HepG2 (cell line): ENCODE measurements at regions not wholly inside any gene's neighbourhood (a gene's known extent, or its start where the extent isn't known, plus 50 kb on each side); places are given as distances from the start of the nearest gene placed in this dataset.
"Not testable (repeated sequence)": the region's sequence is repeated elsewhere in the genome, so short reads cannot be mapped to it uniquely, and the experiment has no call there.

Source experiments
- ATAC-seq: fragments of 200-7000 bp; cut with Tn5 transposase; 3 replicates; pipeline ENCODE4 v1.9.1; 2020; ENCODE audit warnings: mild to moderate bottlenecking, moderate library complexity
- BruUV-seq: library from RNA; stranded (reverse); fragments of 400-500 nt; replicated peaks from 2 replicates; lab custom pipeline; 2021; lab: Mats Ljungman, UMichigan
- CTCF ChIA-PET: fragments of 300-600 bp; formaldehyde crosslinking; extraction: SDS; loops from one replicate; lab custom pipeline; 2021; ENCODE audit warnings: low total read pairs, inconsistent platforms, low intra/inter-chr PET ratio; lab: Yijun Ruan, JAX
- POLR2A ChIA-PET: fragments of 350-600 bp; sonication (Branson Sonifier 250); formaldehyde crosslinking; loops from one replicate; lab custom pipeline; 2020; ENCODE audit warnings: antibody characterized with exemption, inconsistent platforms; lab: Yijun Ruan, JAX
- DNase-seq: peaks from one replicate; pipeline ENCODE4 v3.0.0-alpha.2; 2015; ENCODE audit warnings: low spot score
- FAIRE-seq: peaks from 3 replicates; lab custom pipeline; 2011; peaks lifted over from hg19 to GRCh38; lab: Jason Lieb, UNC
- H2AFZ ChIP-seq: one replicate; pipeline ENCODE4 v1.6.1; 2011; ENCODE audit warnings: low read length, inconsistent platforms
- H3K27ac ChIP-seq: fragments of 300-600 bp; 3 replicates; pipeline ENCODE4 v1.8.0; 2011; ENCODE audit warnings: mixed run types, mild to moderate bottlenecking, mixed read lengths, low read length, inconsistent platforms; ENCODE audit not compliant: insufficient read depth; ENCODE audit errors: extremely low read length
- H3K27me3 ChIP-seq, 2 experiments: fragments of 200-600 bp in 1 of 2; 2 replicates in 1 of 2; 3 replicates in 1 of 2; pipeline versions ENCODE4 v1.6.0 to v1.8.0; 2011; ENCODE audit warnings: low read length in 2 of 2, mild to moderate bottlenecking in 2 of 2, moderate library complexity in 2 of 2, inconsistent platforms in 1 of 2; ENCODE audit not compliant: insufficient read depth in 2 of 2, control insufficient read depth in 1 of 2
- H3K36me3 ChIP-seq, 2 experiments: fragments of 200-600 bp in 1 of 2; replicated peaks in 1 of 2; 2 replicates in 1 of 2; 3 replicates in 1 of 2; pipeline versions ENCODE4 v1.5.1 to v1.8.0; 2011; ENCODE audit warnings: low read length in 2 of 2, inconsistent platforms in 1 of 2; ENCODE audit not compliant: insufficient read depth in 2 of 2, control insufficient read depth in 1 of 2
- H3K4me1 ChIP-seq: 2 replicates; pipeline ENCODE4 v1.5.1; 2012; ENCODE audit warnings: low read length, inconsistent platforms; ENCODE audit not compliant: insufficient read depth
- H3K4me2 ChIP-seq: 2 replicates; pipeline ENCODE4 v1.6.0; 2011; ENCODE audit warnings: low read depth, low read length, inconsistent platforms
- H3K4me3 ChIP-seq, 3 experiments: fragments of 200-600 bp in 1 of 3; sonication (generic), shearing (Covaris generic) in 1 of 3; replicated peaks in 1 of 3; 2 replicates each; pipeline ENCODE4 v1.5.1; 2011 to 2016; ENCODE audit warnings: low read length in 3 of 3, inconsistent platforms in 2 of 3, low read depth in 2 of 3, mild to moderate bottlenecking in 2 of 3, control low read depth in 1 of 3, mixed read lengths in 1 of 3; ENCODE audit not compliant: insufficient read depth in 1 of 3
- H3K79me2 ChIP-seq: one replicate; pipeline ENCODE4 v1.6.1; 2011; ENCODE audit warnings: low read length, inconsistent platforms; ENCODE audit not compliant: insufficient read depth
- H3K9ac ChIP-seq: 2 replicates; pipeline ENCODE4 v1.6.0; 2011; ENCODE audit warnings: mild to moderate bottlenecking, low read depth, low read length, inconsistent platforms; ENCODE audit not compliant: insufficient read depth
- H3K9me3 ChIP-seq: 2 replicates; pipeline ENCODE4 v1.5.1; 2012; ENCODE audit warnings: mild to moderate bottlenecking, low read length
- H4K20me1 ChIP-seq: 2 replicates; pipeline ENCODE4 v1.6.0; 2011; ENCODE audit warnings: inconsistent platforms, mild to moderate bottlenecking, low read length, moderate library complexity; ENCODE audit not compliant: insufficient read depth
- AFF4 ChIP-seq: sonication (generic); formaldehyde crosslinking; IDR thresholded peaks from 2 replicates; pipeline ENCODE4 v1.4.0; 2020; ENCODE audit warnings: missing genetic modification reagents
- DMTF1 ChIP-seq: sonication (generic); formaldehyde crosslinking; IDR thresholded peaks from 2 replicates; pipeline ENCODE4 v1.4.0; 2020; ENCODE audit warnings: mild to moderate bottlenecking, missing genetic modification reagents
- DR1 ChIP-seq: sonication (generic); formaldehyde crosslinking; IDR thresholded peaks from 2 replicates; pipeline ENCODE4 v1.8.0; 2021; ENCODE audit warnings: mild to moderate bottlenecking, missing genetic modification reagents, inconsistent platforms
- ETV5 ChIP-seq: IDR thresholded peaks from 2 replicates; pipeline ENCODE4 v1.6.1; 2018; ENCODE audit warnings: missing biosample characterization, missing genetic modification reagents, inconsistent platforms, borderline replicate concordance
- GPBP1L1 ChIP-seq: sonication (generic); formaldehyde crosslinking; IDR thresholded peaks from 2 replicates; pipeline ENCODE4 v1.5.0; 2020; ENCODE audit warnings: mild to moderate bottlenecking, missing genetic modification reagents
- YEATS4 ChIP-seq: sonication (generic); formaldehyde crosslinking; IDR thresholded peaks from 2 replicates; pipeline ENCODE4 v1.4.0; 2020; ENCODE audit warnings: missing genetic modification reagents, borderline replicate concordance
- ZNF850 ChIP-seq: sonication (generic); formaldehyde crosslinking; conservative IDR thresholded peaks from 2 replicates; pipeline ENCODE4 v1.9.0; 2021; ENCODE audit warnings: mild to moderate bottlenecking, missing genetic modification reagents
- WGBS: methylation state at CpG from one replicate; pipeline ENCODE4 v1.1.6; 2017; ENCODE audit warnings: low lambda C conversion rate; 5-methylcytosine and 5-hydroxymethylcytosine counted together
- in situ Hi-C: cut with HindIII; loops from 2 replicates; pipeline ENCODE4 v1.10.0; 2017; ENCODE audit warnings: low pct_unique_long_range_greater_than_20kb; ENCODE audit not compliant: extremely low pct_ligation_motif_present
- intact Hi-C: fragments of 100-400 bp; cut with micrococcal nuclease; formaldehyde crosslinking; loops from one replicate; pipeline ENCODE4 v1.10.0; 2022; ENCODE audit not compliant: unreplicated experiment

GRCh38 chr1:102790997-102791396 is 317.3 kb downstream of the COL11A1 start (continued):
- no peak for TF ChIP-seq DMTF1 (CRISPR knock-in tag)
- no peak for TF ChIP-seq AFF4 (CRISPR knock-in tag)
- no peak for TF ChIP-seq DR1 (CRISPR knock-in tag)
- TF ChIP-seq GPBP1L1 (CRISPR knock-in tag) = no peak
- TF ChIP-seq ZNF850 (CRISPR knock-in tag) = no peak
- TF ChIP-seq YEATS4 = no peak
- TF ChIP-seq ETV5 (CRISPR knock-in tag) = no peak

GRCh38 chr1:102789951-102790350 is 318.4 kb downstream of the COL11A1 start:
- H3K36me3 ChIP-seq, H2AFZ ChIP-seq, H3K9ac ChIP-seq, BruUV-seq, CTCF ChIA-PET, FAIRE-seq, H3K4me1 ChIP-seq, DNase-seq, H3K79me2 ChIP-seq, H3K27ac ChIP-seq, in situ Hi-C loops, H3K4me3 ChIP-seq, H4K20me1 ChIP-seq, intact Hi-C loops, H3K4me2 ChIP-seq, POLR2A ChIA-PET, ATAC-seq, H3K27me3 ChIP-seq: not testable (repeated sequence)
- 0% methylated on average over 2 of the region's 2 CpGs for WGBS
- peaks cover 11% of the 10 kb centered on the region for H3K9me3 ChIP-seq
